Sigmoid colon (tissue), 4 donors: ENCODE measurements at regions not wholly inside any gene's neighbourhood (a gene's known extent, or its start where the extent isn't known, plus 50 kb on each side); places are given as distances from the start of the nearest gene placed in this dataset.

Experiments
- CTCF ChIP-seq, 4 experiments: fragments of 450-650 bp in 3 of 4; fragments of 200-600 bp in 1 of 4; IDR thresholded peaks; one replicate each; pipeline ENCODE4 v1.5.1; 2016 to 2019; ENCODE audit warnings: antibody characterized with exemption in 4 of 4, mild to moderate bottlenecking in 3 of 4, moderate library complexity in 2 of 4
- EP300 ChIP-seq, 4 donors: sonication (generic); formaldehyde crosslinking; IDR thresholded peaks; one replicate each; pipeline ENCODE4 v1.6.1; 2017; ENCODE audit warnings: antibody characterized with exemption in 4 of 4
- POLR2A ChIP-seq, 2 donors: fragments of 450-650 bp; IDR thresholded peaks; one replicate each; pipeline ENCODE4 v1.6.1; 2016; ENCODE audit warnings: antibody characterized with exemption in 2 of 2, mild to moderate bottlenecking in 2 of 2, moderate library complexity in 2 of 2

GRCh38 chr20:60964911-60965310, 287.1 kb upstream of the CDH4 start:
- no peak for TF ChIP-seq CTCF (IDR thresholded peaks at IDR 0.05)
- no peak for TF ChIP-seq EP300 (IDR thresholded peaks at IDR 0.05)
- no peak for TF ChIP-seq POLR2A (IDR thresholded peaks at IDR 0.05)
